A549 (cell line): ENCODE measurements at regions not wholly inside any gene's neighbourhood (a gene's known extent, or its start where the extent isn't known, plus 50 kb on each side); places are given as distances from the start of the nearest gene placed in this dataset.

Experiments
- CEBPB ChIP-seq, 2 experiments: fragments of >200 bp in 1 of 2; sonication (Bioruptor Twin) in 1 of 2; formaldehyde crosslinking in 1 of 2; IDR thresholded peaks; 2 replicates each; pipeline ENCODE4 v1.6.1; 2012 to 2016
- CHD4 ChIP-seq: fragments of 200-600 bp; sonication (generic); IDR thresholded peaks from 2 replicates; pipeline ENCODE4 v1.6.1; 2016; ENCODE audit warnings: antibody characterized with exemption, mild to moderate bottlenecking, borderline replicate concordance
- CTCF ChIP-seq: fragments of >200 bp; sonication (Bioruptor Twin); formaldehyde crosslinking; IDR thresholded peaks from 3 replicates; pipeline ENCODE4 v1.5.1; 2016
- E2F6 ChIP-seq: IDR thresholded peaks from 2 replicates; pipeline ENCODE4 v1.6.1; 2012; ENCODE audit warnings: low read depth, borderline replicate concordance
- JUN ChIP-seq, 2 experiments: fragments of >200 bp; sonication (Bioruptor Twin); formaldehyde crosslinking; IDR thresholded peaks; 2 replicates in 1 of 2; 3 replicates in 1 of 2; pipeline ENCODE4 v1.6.1; 2016 to 2017
- PHF8 ChIP-seq: fragments of 200-600 bp; sonication (generic); IDR thresholded peaks from 2 replicates; pipeline ENCODE4 v1.6.1; 2016; ENCODE audit warnings: low read depth, mild to moderate bottlenecking, antibody characterized with exemption, moderate library complexity, borderline replicate concordance
- POLR2A ChIP-seq: IDR thresholded peaks from 2 replicates; pipeline ENCODE4 v1.6.1; 2012; ENCODE audit warnings: mild to moderate bottlenecking, low read length
- RCOR1 ChIP-seq: fragments of 150-350 bp; IDR thresholded peaks from 2 replicates; pipeline ENCODE4 v1.6.1; 2014; ENCODE audit warnings: antibody characterized with exemption, low read length, low read depth
- RFX5 ChIP-seq: fragments of 450-650 bp; IDR thresholded peaks from 2 replicates; pipeline ENCODE4 v1.7.1; 2014; ENCODE audit warnings: antibody characterized with exemption, mild to moderate bottlenecking, moderate library complexity
- TF ChIP-seq, protein P1 (sequence below): fragments of 200-600 bp; sonication (generic); IDR thresholded peaks from 2 replicates; pipeline ENCODE4 v1.6.1; 2016; ENCODE audit warnings: antibody characterized with exemption, mild to moderate bottlenecking, moderate library complexity
- TF ChIP-seq, protein P2 (sequence below): IDR thresholded peaks from 2 replicates; pipeline ENCODE4 v1.6.1; 2012
- TF ChIP-seq, protein P3 (sequence below): fragments of 250-450 bp; sonication (Bioruptor Pico); IDR thresholded peaks from 2 replicates; pipeline ENCODE4 v1.5.0; 2021; ENCODE audit warnings: mild to moderate bottlenecking, moderate library complexity, borderline replicate concordance
- TF ChIP-seq, protein P4 (sequence below): IDR thresholded peaks from 2 replicates; pipeline ENCODE4 v1.6.1; 2012

GRCh38 chr5:123873846-123874245 is 361.9 kb downstream of the CSNK1G3 start:
- TF ChIP-seq E2F6 (no peak), POLR2A (no peak), CTCF (no peak), RFX5 (no peak), RCOR1 (no peak), CEBPB (IDR thresholded peaks at IDR 0.05) (no peak), JUN (IDR thresholded peaks at IDR 0.05) (no peak), PHF8 (no peak), CHD4 (no peak)
- TF ChIP-seq, protein P1, sequence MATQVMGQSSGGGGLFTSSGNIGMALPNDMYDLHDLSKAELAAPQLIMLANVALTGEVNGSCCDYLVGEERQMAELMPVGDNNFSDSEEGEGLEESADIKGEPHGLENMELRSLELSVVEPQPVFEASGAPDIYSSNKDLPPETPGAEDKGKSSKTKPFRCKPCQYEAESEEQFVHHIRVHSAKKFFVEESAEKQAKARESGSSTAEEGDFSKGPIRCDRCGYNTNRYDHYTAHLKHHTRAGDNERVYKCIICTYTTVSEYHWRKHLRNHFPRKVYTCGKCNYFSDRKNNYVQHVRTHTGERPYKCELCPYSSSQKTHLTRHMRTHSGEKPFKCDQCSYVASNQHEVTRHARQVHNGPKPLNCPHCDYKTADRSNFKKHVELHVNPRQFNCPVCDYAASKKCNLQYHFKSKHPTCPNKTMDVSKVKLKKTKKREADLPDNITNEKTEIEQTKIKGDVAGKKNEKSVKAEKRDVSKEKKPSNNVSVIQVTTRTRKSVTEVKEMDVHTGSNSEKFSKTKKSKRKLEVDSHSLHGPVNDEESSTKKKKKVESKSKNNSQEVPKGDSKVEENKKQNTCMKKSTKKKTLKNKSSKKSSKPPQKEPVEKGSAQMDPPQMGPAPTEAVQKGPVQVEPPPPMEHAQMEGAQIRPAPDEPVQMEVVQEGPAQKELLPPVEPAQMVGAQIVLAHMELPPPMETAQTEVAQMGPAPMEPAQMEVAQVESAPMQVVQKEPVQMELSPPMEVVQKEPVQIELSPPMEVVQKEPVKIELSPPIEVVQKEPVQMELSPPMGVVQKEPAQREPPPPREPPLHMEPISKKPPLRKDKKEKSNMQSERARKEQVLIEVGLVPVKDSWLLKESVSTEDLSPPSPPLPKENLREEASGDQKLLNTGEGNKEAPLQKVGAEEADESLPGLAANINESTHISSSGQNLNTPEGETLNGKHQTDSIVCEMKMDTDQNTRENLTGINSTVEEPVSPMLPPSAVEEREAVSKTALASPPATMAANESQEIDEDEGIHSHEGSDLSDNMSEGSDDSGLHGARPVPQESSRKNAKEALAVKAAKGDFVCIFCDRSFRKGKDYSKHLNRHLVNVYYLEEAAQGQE = no peak
- TF ChIP-seq, protein P2, sequence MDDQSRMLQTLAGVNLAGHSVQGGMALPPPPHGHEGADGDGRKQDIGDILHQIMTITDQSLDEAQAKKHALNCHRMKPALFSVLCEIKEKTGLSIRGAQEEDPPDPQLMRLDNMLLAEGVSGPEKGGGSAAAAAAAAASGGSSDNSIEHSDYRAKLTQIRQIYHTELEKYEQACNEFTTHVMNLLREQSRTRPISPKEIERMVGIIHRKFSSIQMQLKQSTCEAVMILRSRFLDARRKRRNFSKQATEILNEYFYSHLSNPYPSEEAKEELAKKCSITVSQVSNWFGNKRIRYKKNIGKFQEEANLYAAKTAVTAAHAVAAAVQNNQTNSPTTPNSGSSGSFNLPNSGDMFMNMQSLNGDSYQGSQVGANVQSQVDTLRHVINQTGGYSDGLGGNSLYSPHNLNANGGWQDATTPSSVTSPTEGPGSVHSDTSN = no peak
- TF ChIP-seq, protein P3, sequence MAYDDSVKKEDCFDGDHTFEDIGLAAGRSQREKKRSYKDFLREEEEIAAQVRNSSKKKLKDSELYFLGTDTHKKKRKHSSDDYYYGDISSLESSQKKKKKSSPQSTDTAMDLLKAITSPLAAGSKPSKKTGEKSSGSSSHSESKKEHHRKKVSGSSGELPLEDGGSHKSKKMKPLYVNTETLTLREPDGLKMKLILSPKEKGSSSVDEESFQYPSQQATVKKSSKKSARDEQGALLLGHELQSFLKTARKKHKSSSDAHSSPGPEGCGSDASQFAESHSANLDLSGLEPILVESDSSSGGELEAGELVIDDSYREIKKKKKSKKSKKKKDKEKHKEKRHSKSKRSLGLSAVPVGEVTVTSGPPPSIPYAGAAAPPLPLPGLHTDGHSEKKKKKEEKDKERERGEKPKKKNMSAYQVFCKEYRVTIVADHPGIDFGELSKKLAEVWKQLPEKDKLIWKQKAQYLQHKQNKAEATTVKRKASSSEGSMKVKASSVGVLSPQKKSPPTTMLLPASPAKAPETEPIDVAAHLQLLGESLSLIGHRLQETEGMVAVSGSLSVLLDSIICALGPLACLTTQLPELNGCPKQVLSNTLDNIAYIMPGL (CRISPR knock-in tag) = no peak
- TF ChIP-seq, protein P4, sequence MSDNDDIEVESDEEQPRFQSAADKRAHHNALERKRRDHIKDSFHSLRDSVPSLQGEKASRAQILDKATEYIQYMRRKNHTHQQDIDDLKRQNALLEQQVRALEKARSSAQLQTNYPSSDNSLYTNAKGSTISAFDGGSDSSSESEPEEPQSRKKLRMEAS = no peak
